Medulla oblongata (tissue), 1 donor: ENCODE measurements at regions not wholly inside any gene's neighbourhood (a gene's known extent, or its start where the extent isn't known, plus 50 kb on each side); places are given as distances from the start of the nearest gene placed in this dataset.

ENCODE experiments used
- DNase-seq: peaks from one replicate; pipeline ENCODE4 v3.0.0-alpha.2; 2015; ENCODE audit errors: extremely low spot score

- no peak for DNase-seq
Observed at GRCh38 chr2:65688141-65688886, 255.9 kb upstream of the SPRED2 start.

DNA sequence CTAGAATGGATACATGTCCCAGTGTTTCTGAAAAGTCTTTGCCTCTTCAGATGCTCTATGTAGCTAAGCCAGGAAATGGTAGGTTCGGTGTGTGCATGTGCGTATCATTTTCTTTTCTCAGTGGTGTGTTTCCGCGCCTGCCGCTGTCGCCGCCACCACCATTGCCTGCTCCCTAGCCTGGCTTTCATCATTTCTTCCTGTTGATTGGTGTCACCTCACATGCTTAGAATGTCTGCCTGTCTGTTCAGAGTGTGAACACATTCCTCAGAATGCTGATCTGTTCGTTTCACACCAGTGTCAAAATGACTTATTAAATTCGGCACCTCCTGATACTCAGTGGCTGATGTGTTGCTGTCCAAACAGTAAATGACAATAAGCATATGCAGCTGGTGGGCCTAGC is 255.2 kb upstream of the SPRED2 start:
- no peak for DNase-seq

DNA sequence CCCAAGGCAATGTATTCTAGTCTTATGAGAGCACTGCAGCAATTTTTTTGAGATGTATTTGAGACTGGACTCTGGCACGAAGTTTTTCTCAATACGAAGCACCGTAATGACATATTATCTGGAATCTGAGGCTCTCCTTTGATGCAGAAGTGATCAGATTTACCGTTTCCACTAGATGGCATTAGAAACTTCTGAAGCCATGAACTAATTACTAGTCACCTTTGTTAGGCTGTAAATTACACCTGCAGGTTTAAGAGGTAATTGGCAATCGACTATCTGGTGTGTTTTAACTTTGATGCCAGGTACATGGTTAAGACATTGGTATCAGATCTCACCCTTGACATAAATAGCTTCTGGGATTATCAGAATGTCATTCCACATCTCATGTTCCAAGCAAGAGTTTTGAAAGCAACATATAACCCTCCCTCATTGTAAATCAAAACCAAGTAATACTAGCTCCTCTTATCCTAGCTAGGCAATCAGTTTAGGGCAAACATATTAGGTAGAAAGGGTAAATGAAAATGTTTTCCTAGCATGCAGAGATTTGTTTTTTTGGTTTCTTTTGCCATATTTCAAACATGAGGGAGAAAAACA is 254.6 kb upstream of the SPRED2 start:
- DNase-seq, result no peak

- no peak for DNase-seq
Observed at GRCh38 chr2:65681503-65681902, 249.1 kb upstream of the SPRED2 start.

- DNase-seq, result no peak
Observed at GRCh38 chr2:65678779-65679391, 246.5 kb upstream of the SPRED2 start.

DNA sequence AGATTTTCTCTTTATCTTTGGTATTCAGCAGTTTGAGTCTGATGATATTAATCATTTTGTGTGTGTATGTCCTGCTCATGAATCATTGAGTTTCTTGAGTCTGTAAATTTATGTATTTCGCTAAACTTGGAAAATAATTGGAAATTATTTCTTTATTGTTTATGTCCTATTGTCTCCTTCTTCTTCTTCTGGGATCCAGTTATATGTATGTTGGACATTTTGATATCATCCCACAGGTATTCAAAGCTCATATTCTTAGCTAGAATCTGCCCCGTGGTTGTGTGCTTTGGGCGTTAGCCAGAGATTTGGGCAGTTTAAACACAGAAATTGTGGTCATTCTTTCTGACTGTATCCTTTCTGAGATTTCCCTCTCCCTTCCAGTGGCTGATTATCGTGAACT is 243.0 kb upstream of the SPRED2 start:
- no peak for DNase-seq

DNA sequence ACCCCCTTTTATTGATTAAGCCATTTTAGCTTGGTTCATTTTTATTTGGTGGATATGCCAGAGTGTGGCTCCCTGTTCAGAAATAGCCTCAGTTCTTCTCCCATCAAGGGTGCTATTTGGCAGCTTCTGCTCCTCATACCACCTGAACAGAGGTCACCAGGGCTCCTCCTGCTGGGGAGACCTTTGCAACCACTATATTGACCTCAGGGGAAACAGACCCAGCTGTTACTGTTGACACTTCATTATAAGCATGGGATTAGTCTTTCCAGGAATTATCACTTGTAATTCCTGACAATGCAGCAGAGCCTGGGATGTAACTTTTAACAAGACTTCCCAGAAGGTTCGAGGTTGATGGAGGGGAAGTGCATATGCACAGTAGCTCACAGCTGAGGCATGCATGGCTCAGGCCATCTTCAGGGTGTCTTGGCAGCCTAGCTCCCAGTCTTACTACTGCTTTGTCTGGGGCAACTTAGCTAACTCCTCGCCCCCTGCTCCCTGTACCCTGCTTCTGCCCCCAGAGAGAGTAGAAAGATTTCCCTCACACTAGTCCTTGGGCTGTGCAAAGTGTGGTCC is 239.4 kb upstream of the SPRED2 start:
- DNase-seq, result no peak

DNA sequence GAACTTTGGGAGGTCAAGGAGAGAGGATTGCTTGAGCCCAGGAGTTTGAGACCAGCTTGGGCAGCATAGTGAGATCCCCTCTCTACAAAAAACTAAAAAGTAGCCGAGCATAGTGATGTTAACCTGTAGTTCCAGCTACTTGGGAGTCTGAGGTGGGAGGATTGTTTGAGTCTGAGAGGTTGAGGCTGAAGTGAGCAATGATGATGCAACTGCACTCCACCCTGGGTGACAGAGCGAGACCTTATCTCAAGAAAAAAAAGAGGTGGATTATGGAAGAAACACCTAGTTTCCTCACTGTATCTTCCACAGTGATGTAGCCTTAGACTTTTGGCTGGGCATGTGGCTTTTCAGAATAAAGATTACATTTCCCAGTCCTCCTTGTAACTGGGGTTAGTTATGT is 237.2 kb upstream of the SPRED2 start:
- DNase-seq, result no peak

DNA sequence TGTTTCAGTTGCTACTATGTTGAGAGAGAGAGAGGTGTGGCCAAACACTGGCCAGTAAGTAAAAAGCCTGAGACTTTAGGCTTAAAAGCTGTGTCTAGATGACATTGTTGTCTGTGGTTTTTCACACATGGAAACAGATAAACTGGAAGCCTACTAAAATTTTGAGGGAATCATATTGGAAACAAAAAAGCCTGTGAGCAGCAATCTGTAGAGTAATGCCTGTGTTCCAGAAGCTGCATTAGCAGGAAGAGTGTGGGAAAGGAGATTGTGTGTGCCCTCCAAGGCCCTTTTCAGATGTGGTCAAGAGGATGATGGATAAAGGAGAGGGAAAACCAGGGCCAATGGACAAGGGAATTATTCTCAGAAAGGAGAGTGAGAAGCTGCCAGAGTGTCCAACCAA is 236.3 kb upstream of the SPRED2 start:
- no peak for DNase-seq

- no peak for DNase-seq
Observed at GRCh38 chr2:65666156-65666725, 233.8 kb upstream of the SPRED2 start.

GRCh38 chr2:65664931-65665330 is 232.5 kb upstream of the SPRED2 start:
- DNase-seq, result no peak

- no peak for DNase-seq
Observed at GRCh38 chr2:65663831-65664407, 231.5 kb upstream of the SPRED2 start.

GRCh38 chr2:65662654-65663432 is 230.4 kb upstream of the SPRED2 start:
- no peak for DNase-seq

GRCh38 chr2:65661980-65662653 is 229.7 kb upstream of the SPRED2 start:
- no peak for DNase-seq

DNA sequence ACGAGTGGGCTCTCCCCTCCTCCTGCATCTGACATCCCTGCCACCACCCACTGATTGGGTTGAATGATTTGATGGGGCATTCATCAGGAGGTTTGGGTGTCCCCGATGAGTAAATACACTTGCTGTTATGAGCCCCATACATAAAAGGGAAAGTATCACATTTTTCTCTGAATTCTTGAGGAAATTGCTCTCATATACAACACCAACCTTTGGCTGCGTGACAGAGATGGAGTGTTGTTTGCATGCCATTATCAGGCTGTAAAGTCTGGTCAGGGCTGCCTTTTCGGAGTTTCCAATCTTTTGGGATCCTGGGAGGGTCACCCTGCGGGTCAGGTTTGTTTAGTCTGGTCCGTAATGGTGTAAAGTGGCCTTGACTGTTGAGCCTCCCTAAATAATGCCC is 227.9 kb upstream of the SPRED2 start:
- DNase-seq, result no peak

GRCh38 chr2:65658881-65659280 is 226.5 kb upstream of the SPRED2 start:
- DNase-seq, result no peak

GRCh38 chr2:65658266-65658665 is 225.9 kb upstream of the SPRED2 start:
- no peak for DNase-seq

- no peak for DNase-seq
Observed at GRCh38 chr2:65656160-65656718, 223.8 kb upstream of the SPRED2 start.

GRCh38 chr2:65655000-65655399 is 222.6 kb upstream of the SPRED2 start:
- no peak for DNase-seq

DNA sequence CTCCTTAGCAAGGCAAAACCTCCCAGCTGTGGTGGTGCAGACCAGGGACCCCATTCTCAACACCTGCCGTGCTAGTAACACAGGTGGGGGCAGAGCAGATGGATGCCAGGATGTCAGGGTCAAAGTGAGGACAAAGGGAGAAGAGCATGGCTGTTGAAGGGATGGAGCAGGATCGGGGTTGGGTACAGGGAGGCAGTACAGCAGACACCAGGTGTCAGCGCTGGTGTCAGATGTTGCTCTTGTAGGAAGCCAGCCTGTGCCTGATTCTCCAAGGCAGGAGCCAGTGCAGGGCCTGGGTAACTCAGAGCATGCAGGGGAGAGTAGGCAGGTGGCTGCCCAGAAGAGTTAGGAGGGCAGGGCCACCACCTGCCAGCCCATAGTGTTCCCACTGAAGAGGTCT is 222.1 kb upstream of the SPRED2 start:
- DNase-seq, result no peak

- no peak for DNase-seq
Observed at GRCh38 chr2:65652066-65652465, 219.7 kb upstream of the SPRED2 start.
